ENCODE measurements at regions not wholly inside any gene's neighbourhood (a gene's known extent, or its start where the extent isn't known, plus 50 kb on each side); places are given as distances from the start of the nearest gene placed in this dataset.

GRCh38 chr4:38605753-38606586, 58.0 kb upstream of the KLF3 start (continued):
- TF ChIP-seq ELF1 (IDR thresholded peaks at IDR 0.05; ENCODE audit: borderline replicate concordance, low read depth) (no peak), CEBPB (IDR thresholded peaks at IDR 0.05; ENCODE audit: low read depth) (no peak), JUND (IDR thresholded peaks at IDR 0.05) (no peak), POLR2AphosphoS5 (IDR thresholded peaks at IDR 0.05; ENCODE audit: low read depth, low read length) (no peak)

- CTCF ChIA-PET, result no interaction called here
- Histone ChIP-seq H3K27me3 (ENCODE audit: insufficient read depth, low read length) (no peaks in the 10 kb centered on the region), H2AFZ (ENCODE audit: low read depth, low read length, poor library complexity, severe bottlenecking) (no peak overlapping the region), H3K36me3 (ENCODE audit: control insufficient read depth in 1 of 2, insufficient read depth in 2 of 2, low read length in 2 of 2) (no peaks in the 10 kb centered on the region), H3K4me2 (ENCODE audit: low read length) (no peak overlapping the region), H3K9me2 (ENCODE audit: insufficient read depth) (no peaks in the 10 kb centered on the region), H3K27ac (ENCODE audit: low read depth, low read length) (no peak overlapping the region), H3K4me1 (ENCODE audit: control insufficient read depth in 1 of 2, insufficient read depth in 2 of 2, low read length in 2 of 2) (no peaks in the 10 kb centered on the region; a peak in 1 of 4 replicates), H3K79me2 (ENCODE audit: insufficient read depth, low read length) (no peaks in the 10 kb centered on the region), H3K9me3 (ENCODE audit: control insufficient read depth in 1 of 2, insufficient read depth in 1 of 2, low read depth in 1 of 2, low read length in 2 of 2) (no peaks in the 10 kb centered on the region), H3K4me3 (replicated peaks in 1 of 2; ENCODE audit: low read depth in 1 of 2, low read length in 2 of 2) (no peak overlapping the region), H4K20me1 (ENCODE audit: insufficient read depth) (no peaks in the 10 kb centered on the region), H3K9ac (ENCODE audit: low read length) (no peak overlapping the region)
- TF ChIP-seq EZH2phosphoT487 (IDR thresholded peaks at IDR 0.05; ENCODE audit: borderline replicate concordance) (no peak), POLR2AphosphoS5 (IDR thresholded peaks at IDR 0.05; ENCODE audit: low read depth, low read length) (no peak), ZFX (IDR thresholded peaks at IDR 0.05) (no peak), MAX (IDR thresholded peaks at IDR 0.05) (no peak), CBX3 (IDR thresholded peaks at IDR 0.05; ENCODE audit: low read depth) (no peak), FOSL1 (IDR thresholded peaks at IDR 0.05; ENCODE audit: low read depth) (no peak), REST (IDR thresholded peaks at IDR 0.05; ENCODE audit: low read depth) (no peak), EZH2 (IDR thresholded peaks at IDR 0.05) (no peak), TCF7L2 (IDR thresholded peaks at IDR 0.05; ENCODE audit: borderline replicate concordance, extremely low read depth, insufficient read depth, insufficient read length) (no peak), SRF (IDR thresholded peaks at IDR 0.05; ENCODE audit: low read depth) (no peak), CEBPB (IDR thresholded peaks at IDR 0.05; ENCODE audit: low read depth) (no peak)
- TF ChIP-seq, protein P1, sequence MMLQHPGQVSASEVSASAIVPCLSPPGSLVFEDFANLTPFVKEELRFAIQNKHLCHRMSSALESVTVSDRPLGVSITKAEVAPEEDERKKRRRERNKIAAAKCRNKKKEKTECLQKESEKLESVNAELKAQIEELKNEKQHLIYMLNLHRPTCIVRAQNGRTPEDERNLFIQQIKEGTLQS (IDR thresholded peaks at IDR 0.05), result no peak
- ATAC-seq, result no peak; the same call in 1 of the 2 replicates
- RAD21 ChIA-PET (ENCODE audit: low non-redundant PET in 1 of 2, low total read pairs in 2 of 2, uncharacterized antibody in 2 of 2, unreplicated experiment in 2 of 2), result no interaction called here
- no peak for DNase-seq (ENCODE audit: low read depth, low spot score)
- POLR2A ChIA-PET, result no interaction called here
- BruUV-seq (replicated peaks), result no TSS peak
- intact Hi-C loops (cut with micrococcal nuclease), result no loop called here
These were observed 57.5 kb upstream of the KLF3 start for GRCh38 chr4:38606587-38606905.
